ENCODE measurements at regions not wholly inside any gene's neighbourhood (a gene's known extent, or its start where the extent isn't known, plus 50 kb on each side); places are given as distances from the start of the nearest gene placed in this dataset.

- Histone ChIP-seq H3K4me1 (ENCODE audit: insufficient read depth, low read length) (no peaks in the 10 kb centered on the region), H3K36me3 (ENCODE audit: insufficient read depth, low read length) (no peaks in the 10 kb centered on the region), H3K9ac (ENCODE audit: low read depth, low read length) (no peak overlapping the region), H3K9me3 (ENCODE audit: control insufficient read depth, insufficient read depth, low read length) (no peaks in the 10 kb centered on the region)
Measured at GRCh38 chr4:126306152-126306869, 991.6 kb downstream of the FAT4 start.

- Histone ChIP-seq H3K36me3 (ENCODE audit: insufficient read depth, low read length) (no peaks in the 10 kb centered on the region), H3K9me3 (ENCODE audit: control insufficient read depth, insufficient read depth, low read length) (no peaks in the 10 kb centered on the region), H3K9ac (ENCODE audit: low read depth, low read length) (no peak overlapping the region), H3K4me1 (ENCODE audit: insufficient read depth, low read length) (no peaks in the 10 kb centered on the region)
Measured at GRCh38 chr4:126318376-126318775, 1003.6 kb downstream of the FAT4 start.

- Histone ChIP-seq H3K9ac (ENCODE audit: low read depth, low read length) (no peak overlapping the region), H3K36me3 (ENCODE audit: insufficient read depth, low read length) (no peaks in the 10 kb centered on the region), H3K4me1 (ENCODE audit: insufficient read depth, low read length) (no peaks in the 10 kb centered on the region), H3K9me3 (ENCODE audit: control insufficient read depth, insufficient read depth, low read length) (no peaks in the 10 kb centered on the region)
Measured at GRCh38 chr4:126328914-126329313, 1014.2 kb downstream of the FAT4 start.

- Histone ChIP-seq H3K9me3 (ENCODE audit: control insufficient read depth, insufficient read depth, low read length) (no peaks in the 10 kb centered on the region), H3K36me3 (ENCODE audit: insufficient read depth, low read length) (no peaks in the 10 kb centered on the region), H3K9ac (ENCODE audit: low read depth, low read length) (no peak overlapping the region), H3K4me1 (ENCODE audit: insufficient read depth, low read length) (no peaks in the 10 kb centered on the region)
Measured at GRCh38 chr4:126338548-126338947, 1023.8 kb downstream of the FAT4 start.

- H3K9ac ChIP-seq (ENCODE audit: low read depth, low read length) = no peak overlapping the region
- H3K4me1 ChIP-seq (ENCODE audit: insufficient read depth, low read length) = no peaks in the 10 kb centered on the region
- no peaks in the 10 kb centered on the region for H3K36me3 ChIP-seq (ENCODE audit: insufficient read depth, low read length)
- H3K9me3 ChIP-seq (ENCODE audit: control insufficient read depth, insufficient read depth, low read length) = no peaks in the 10 kb centered on the region
Measured at GRCh38 chr4:126341927-126342326, 1027.2 kb downstream of the FAT4 start.

GRCh38 chr4:126344472-126344871 lies 1029.7 kb downstream of the FAT4 start:
- Histone ChIP-seq H3K36me3 (ENCODE audit: insufficient read depth, low read length) (no peaks in the 10 kb centered on the region), H3K9me3 (ENCODE audit: control insufficient read depth, insufficient read depth, low read length) (no peaks in the 10 kb centered on the region), H3K9ac (ENCODE audit: low read depth, low read length) (no peak overlapping the region), H3K4me1 (ENCODE audit: insufficient read depth, low read length) (no peaks in the 10 kb centered on the region)

GRCh38 chr4:126346654-126347053 lies 1031.9 kb downstream of the FAT4 start:
- Histone ChIP-seq H3K4me1 (ENCODE audit: insufficient read depth, low read length) (no peaks in the 10 kb centered on the region), H3K9ac (ENCODE audit: low read depth, low read length) (no peak overlapping the region), H3K36me3 (ENCODE audit: insufficient read depth, low read length) (no peaks in the 10 kb centered on the region), H3K9me3 (ENCODE audit: control insufficient read depth, insufficient read depth, low read length) (no peaks in the 10 kb centered on the region)

- no peaks in the 10 kb centered on the region for H3K9me3 ChIP-seq (ENCODE audit: control insufficient read depth, insufficient read depth, low read length)
- no peaks in the 10 kb centered on the region for H3K36me3 ChIP-seq (ENCODE audit: insufficient read depth, low read length)
- H3K4me1 ChIP-seq (ENCODE audit: insufficient read depth, low read length) = no peaks in the 10 kb centered on the region; the same call in 1 of the 2 replicates
- no peak overlapping the region for H3K9ac ChIP-seq (ENCODE audit: low read depth, low read length)
Measured at GRCh38 chr4:126354784-126355183, 1040.0 kb downstream of the FAT4 start.

GRCh38 chr4:126358041-126358440 lies 1043.3 kb downstream of the FAT4 start:
- Histone ChIP-seq H3K36me3 (ENCODE audit: insufficient read depth, low read length) (no peaks in the 10 kb centered on the region), H3K4me1 (ENCODE audit: insufficient read depth, low read length) (peaks cover 8% of the 10 kb centered on the region; the same call in 1 of the 2 replicates), H3K9ac (ENCODE audit: low read depth, low read length) (no peak overlapping the region), H3K9me3 (ENCODE audit: control insufficient read depth, insufficient read depth, low read length) (no peaks in the 10 kb centered on the region)

- Histone ChIP-seq H3K9ac (ENCODE audit: low read depth, low read length) (no peak overlapping the region), H3K36me3 (ENCODE audit: insufficient read depth, low read length) (no peaks in the 10 kb centered on the region), H3K9me3 (ENCODE audit: control insufficient read depth, insufficient read depth, low read length) (no peaks in the 10 kb centered on the region), H3K4me1 (ENCODE audit: insufficient read depth, low read length) (peaks cover 8% of the 10 kb centered on the region; the same call in 1 of the 2 replicates)
Measured at GRCh38 chr4:126361287-126361686, 1046.5 kb downstream of the FAT4 start.

GRCh38 chr4:126364311-126364911 lies 1049.7 kb downstream of the FAT4 start:
- no peaks in the 10 kb centered on the region for H3K9me3 ChIP-seq (ENCODE audit: control insufficient read depth, insufficient read depth, low read length)
- H3K9ac ChIP-seq (ENCODE audit: low read depth, low read length) = no peak overlapping the region
- H3K36me3 ChIP-seq (ENCODE audit: insufficient read depth, low read length) = no peaks in the 10 kb centered on the region
- H3K4me1 ChIP-seq (ENCODE audit: insufficient read depth, low read length) = peaks cover 8% of the 10 kb centered on the region; the same call in 1 of the 2 replicates

GRCh38 chr4:126369076-126369475 lies 1054.3 kb downstream of the FAT4 start:
- Histone ChIP-seq H3K4me1 (ENCODE audit: insufficient read depth, low read length) (no peaks in the 10 kb centered on the region), H3K9me3 (ENCODE audit: control insufficient read depth, insufficient read depth, low read length) (no peaks in the 10 kb centered on the region), H3K9ac (ENCODE audit: low read depth, low read length) (no peak overlapping the region), H3K36me3 (ENCODE audit: insufficient read depth, low read length) (no peaks in the 10 kb centered on the region)

GRCh38 chr4:126372634-126373033 lies 1057.9 kb downstream of the FAT4 start:
- no peaks in the 10 kb centered on the region for H3K4me1 ChIP-seq (ENCODE audit: insufficient read depth, low read length)
- H3K36me3 ChIP-seq (ENCODE audit: insufficient read depth, low read length) = no peaks in the 10 kb centered on the region
- no peaks in the 10 kb centered on the region for H3K9me3 ChIP-seq (ENCODE audit: control insufficient read depth, insufficient read depth, low read length)
- H3K9ac ChIP-seq (ENCODE audit: low read depth, low read length) = no peak overlapping the region

GRCh38 chr4:126375462-126376054 lies 1060.8 kb downstream of the FAT4 start:
- no peaks in the 10 kb centered on the region for H3K4me1 ChIP-seq (ENCODE audit: insufficient read depth, low read length)
- H3K9me3 ChIP-seq (ENCODE audit: control insufficient read depth, insufficient read depth, low read length) = no peaks in the 10 kb centered on the region
- H3K36me3 ChIP-seq (ENCODE audit: insufficient read depth, low read length) = no peaks in the 10 kb centered on the region
- H3K9ac ChIP-seq (ENCODE audit: low read depth, low read length) = no peak overlapping the region

- H3K9me3 ChIP-seq (ENCODE audit: control insufficient read depth, insufficient read depth, low read length) = no peaks in the 10 kb centered on the region
- H3K36me3 ChIP-seq (ENCODE audit: insufficient read depth, low read length) = no peaks in the 10 kb centered on the region
- no peaks in the 10 kb centered on the region for H3K4me1 ChIP-seq (ENCODE audit: insufficient read depth, low read length)
- H3K9ac ChIP-seq (ENCODE audit: low read depth, low read length) = no peak overlapping the region
Measured at GRCh38 chr4:126385954-126386353, 1071.2 kb downstream of the FAT4 start.

All from ES-I3 (cell line).